ENCODE measurements at regions not wholly inside any gene's neighbourhood (a gene's known extent, or its start where the extent isn't known, plus 50 kb on each side); places are given as distances from the start of the nearest gene placed in this dataset.
A peak's percentile ranks its signal among the peaks of the same experiment; 100 is the strongest.
"Not testable (repeated sequence)": the region's sequence is repeated elsewhere in the genome, so short reads cannot be mapped to it uniquely, and the experiment has no call there.

DNA sequence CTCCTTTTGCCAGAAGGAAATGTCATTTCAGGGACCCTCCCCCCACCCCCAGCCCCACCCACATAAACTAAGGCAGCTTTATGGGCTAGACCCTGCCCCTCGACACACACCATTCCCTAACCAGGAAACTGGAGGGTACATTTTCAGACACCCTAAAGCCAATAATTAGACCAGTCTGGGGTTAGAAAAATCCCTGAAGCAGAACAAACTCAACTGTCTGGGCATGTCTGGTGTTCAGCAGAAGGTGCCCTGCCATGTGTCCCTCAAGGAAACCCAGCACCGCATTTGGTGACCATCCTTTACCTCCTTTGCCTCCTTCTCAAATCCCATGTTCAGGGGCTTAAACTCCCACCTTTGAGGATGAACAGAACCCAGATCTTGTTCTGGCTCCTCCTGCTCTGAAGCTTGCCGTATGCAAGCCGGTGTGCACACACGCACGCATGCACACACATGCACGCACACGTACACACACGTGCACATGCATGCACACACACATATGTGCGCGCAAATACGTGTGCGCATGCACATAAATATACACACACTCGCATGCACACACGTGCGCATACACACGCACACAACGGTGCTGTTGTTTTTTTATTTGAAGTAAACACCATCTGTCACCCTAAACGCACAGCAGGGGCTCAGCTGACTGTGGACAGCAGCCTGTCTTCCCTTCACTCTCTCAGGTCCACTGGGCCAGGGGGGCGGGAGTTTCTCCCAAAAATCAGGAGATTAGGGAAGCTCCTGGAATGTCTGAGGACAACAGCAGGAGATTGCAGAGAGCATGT is 156.8 kb upstream of the TNRC6C start:
- no peaks in the 10 kb centered on the region for H3K27me3 ChIP-seq (ENCODE audit: insufficient read depth, low read length, poor library complexity)
- H2BK5ac ChIP-seq (ENCODE audit: low read length), result no peak overlapping the region
- WGBS (ENCODE audit: extremely low coverage, insufficient coverage, low lambda C conversion rate), result no CpG with 5 or more reads among the region's 20 CpGs
- no peak overlapping the region for H3K4ac ChIP-seq (ENCODE audit: low read depth, low read length)
- no peaks in the 10 kb centered on the region for H3K4me1 ChIP-seq (ENCODE audit: control insufficient read depth, low read depth, low read length)
- no peak overlapping the region for H3K4me2 ChIP-seq (ENCODE audit: low read length)
- no peak overlapping the region for H3K23ac ChIP-seq (ENCODE audit: low read length)
- H3K56ac ChIP-seq (ENCODE audit: low read length), result peak overlapping the region; percentile 49
- no peak overlapping the region for H3K27ac ChIP-seq (ENCODE audit: low read depth, low read length)
- no peak overlapping the region for H2BK120ac ChIP-seq (ENCODE audit: low read depth, low read length)
- H3K18ac ChIP-seq (ENCODE audit: low read length), result no peak overlapping the region
- no peak overlapping the region for H3K4me3 ChIP-seq (ENCODE audit: low read length)
- no peaks in the 10 kb centered on the region for H3K79me2 ChIP-seq (ENCODE audit: control insufficient read depth, insufficient read depth, low read length)
- H3K9ac ChIP-seq (ENCODE audit: low read length), result no peak overlapping the region
- no peak overlapping the region for H4K5ac ChIP-seq (ENCODE audit: low read length)
- H2AK5ac ChIP-seq (ENCODE audit: low read length), result no peak overlapping the region
- no peak overlapping the region for H4K8ac ChIP-seq (ENCODE audit: low read depth, low read length)
- DNase-seq, result peak; percentile 40
- H3K36me3 ChIP-seq (ENCODE audit: control insufficient read depth, insufficient read depth, low read length), result no peaks in the 10 kb centered on the region
- no peak overlapping the region for H2BK15ac ChIP-seq (replicated peaks; ENCODE audit: low read depth)
- H3K79me1 ChIP-seq (ENCODE audit: low read length), result no peaks in the 10 kb centered on the region

DNA sequence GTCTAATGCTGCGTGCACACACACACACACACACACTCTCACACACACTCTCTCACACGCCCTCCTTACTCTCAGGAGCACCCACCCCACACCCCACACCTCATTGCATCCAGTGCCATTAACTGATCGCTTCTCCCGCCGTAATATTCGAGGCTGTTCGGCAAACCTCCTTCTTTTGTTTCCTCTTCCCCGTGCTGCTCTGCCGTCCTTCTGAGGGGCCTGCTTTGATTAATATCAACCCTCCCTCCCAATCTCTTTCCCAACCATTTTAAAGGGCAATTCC is 156.2 kb upstream of the TNRC6C start:
- H2BK5ac ChIP-seq (ENCODE audit: low read length), result no peak overlapping the region
- H3K79me1 ChIP-seq (ENCODE audit: low read length), result no peaks in the 10 kb centered on the region
- no peak overlapping the region for H3K18ac ChIP-seq (ENCODE audit: low read length)
- H3K27me3 ChIP-seq (ENCODE audit: insufficient read depth, low read length, poor library complexity), result no peaks in the 10 kb centered on the region
- H3K4ac ChIP-seq (ENCODE audit: low read depth, low read length), result no peak overlapping the region
- H2BK120ac ChIP-seq (ENCODE audit: low read depth, low read length), result no peak overlapping the region
- H3K56ac ChIP-seq (ENCODE audit: low read length), result peak overlapping the region; percentile 49
- H3K4me2 ChIP-seq (ENCODE audit: low read length), result no peak overlapping the region
- no peak overlapping the region for H3K27ac ChIP-seq (ENCODE audit: low read depth, low read length)
- no peak overlapping the region for H2AK5ac ChIP-seq (ENCODE audit: low read length)
- H4K5ac ChIP-seq (ENCODE audit: low read length), result no peak overlapping the region
- DNase-seq, result no peak
- no peak overlapping the region for H3K9ac ChIP-seq (ENCODE audit: low read length)
- WGBS (ENCODE audit: extremely low coverage, insufficient coverage, low lambda C conversion rate), result no CpG with 5 or more reads among the region's 9 CpGs
- no peak overlapping the region for H2BK15ac ChIP-seq (replicated peaks; ENCODE audit: low read depth)
- H3K4me1 ChIP-seq (ENCODE audit: control insufficient read depth, low read depth, low read length), result no peaks in the 10 kb centered on the region
- no peak overlapping the region for H3K23ac ChIP-seq (ENCODE audit: low read length)
- H4K8ac ChIP-seq (ENCODE audit: low read depth, low read length), result no peak overlapping the region
- H3K4me3 ChIP-seq (ENCODE audit: low read length), result no peak overlapping the region
- H3K79me2 ChIP-seq (ENCODE audit: control insufficient read depth, insufficient read depth, low read length), result no peaks in the 10 kb centered on the region
- no peaks in the 10 kb centered on the region for H3K36me3 ChIP-seq (ENCODE audit: control insufficient read depth, insufficient read depth, low read length)

DNA sequence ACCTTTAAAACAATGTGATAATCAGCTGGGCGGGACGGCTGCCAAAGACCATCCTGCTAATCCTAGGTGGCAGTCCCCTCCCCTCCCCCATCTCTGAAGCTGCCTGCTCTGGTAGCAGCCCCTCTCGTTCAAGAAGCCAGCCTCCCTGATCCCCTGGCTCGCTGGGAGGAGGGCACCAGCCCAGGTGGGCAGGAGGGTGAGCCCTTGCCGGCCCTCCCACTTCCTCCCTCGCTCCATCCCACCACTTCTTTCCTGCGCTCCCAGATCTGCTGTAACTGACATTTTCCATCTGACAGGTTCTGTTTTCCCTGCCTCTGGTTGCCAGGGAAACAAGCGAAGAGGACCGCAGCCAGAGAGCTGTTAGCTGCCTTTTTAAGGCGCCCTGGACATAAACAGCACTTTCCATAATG is 155.7 kb upstream of the TNRC6C start:
- H3K18ac ChIP-seq (ENCODE audit: low read length), result no peak overlapping the region

DNA sequence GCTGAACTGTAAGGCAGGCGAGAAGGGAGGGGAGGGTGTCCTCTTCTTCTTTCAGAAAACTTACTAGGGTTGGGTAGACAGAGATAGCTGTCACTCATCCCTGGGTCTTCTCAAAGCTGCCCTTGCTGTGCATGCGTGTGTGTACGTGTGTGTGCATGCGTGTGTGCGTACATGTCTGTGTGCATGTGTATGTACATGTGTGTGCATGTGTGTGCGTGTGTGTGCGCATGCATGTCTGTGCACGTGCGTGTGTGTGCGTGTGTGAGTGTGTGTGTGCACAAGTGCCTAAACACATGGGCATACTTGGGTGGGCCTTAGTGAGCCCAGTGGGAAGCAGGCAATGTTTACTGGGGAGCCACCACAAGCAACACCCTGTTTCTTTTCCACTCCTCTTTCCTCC is 154.8 kb upstream of the TNRC6C start:
- no peak overlapping the region for H3K27ac ChIP-seq (ENCODE audit: low read depth, low read length)
- H3K4me3 ChIP-seq (ENCODE audit: low read length), result no peak overlapping the region
- H3K79me1 ChIP-seq (ENCODE audit: low read length), result no peaks in the 10 kb centered on the region
- no peak overlapping the region for H2BK5ac ChIP-seq (ENCODE audit: low read length)
- H3K36me3 ChIP-seq (ENCODE audit: control insufficient read depth, insufficient read depth, low read length), result no peaks in the 10 kb centered on the region
- no peak overlapping the region for H3K23ac ChIP-seq (ENCODE audit: low read length)
- H3K9ac ChIP-seq (ENCODE audit: low read length), result no peak overlapping the region
- H3K4ac ChIP-seq (ENCODE audit: low read depth, low read length), result no peak overlapping the region
- no peak for DNase-seq
- H3K18ac ChIP-seq (ENCODE audit: low read length), result no peak overlapping the region
- no peak overlapping the region for H4K8ac ChIP-seq (ENCODE audit: low read depth, low read length)
- H3K4me1 ChIP-seq (ENCODE audit: control insufficient read depth, low read depth, low read length), result no peaks in the 10 kb centered on the region
- H2AK5ac ChIP-seq (ENCODE audit: low read length), result no peak overlapping the region
- H3K4me2 ChIP-seq (ENCODE audit: low read length), result no peak overlapping the region
- H2BK15ac ChIP-seq (replicated peaks; ENCODE audit: low read depth), result no peak overlapping the region
- H3K79me2 ChIP-seq (ENCODE audit: control insufficient read depth, insufficient read depth, low read length), result no peaks in the 10 kb centered on the region
- H4K5ac ChIP-seq (ENCODE audit: low read length), result no peak overlapping the region
- no CpG with 5 or more reads among the region's 10 CpGs for WGBS (ENCODE audit: extremely low coverage, insufficient coverage, low lambda C conversion rate)
- H3K56ac ChIP-seq (ENCODE audit: low read length), result no peak overlapping the region
- no peaks in the 10 kb centered on the region for H3K27me3 ChIP-seq (ENCODE audit: insufficient read depth, low read length, poor library complexity)
- H2BK120ac ChIP-seq (ENCODE audit: low read depth, low read length), result no peak overlapping the region

More for the DNA sequence above, 155.7 kb upstream of the TNRC6C start:
- Histone ChIP-seq H2AK5ac (ENCODE audit: low read length) (no peak overlapping the region), H3K79me1 (ENCODE audit: low read length) (no peaks in the 10 kb centered on the region), H3K9ac (ENCODE audit: low read length) (no peak overlapping the region), H3K4ac (ENCODE audit: low read depth, low read length) (no peak overlapping the region), H3K36me3 (ENCODE audit: control insufficient read depth, insufficient read depth, low read length) (no peaks in the 10 kb centered on the region), H2BK15ac (replicated peaks; ENCODE audit: low read depth) (no peak overlapping the region), H3K4me2 (ENCODE audit: low read length) (no peak overlapping the region), H4K8ac (ENCODE audit: low read depth, low read length) (no peak overlapping the region), H3K27me3 (ENCODE audit: insufficient read depth, low read length, poor library complexity) (no peaks in the 10 kb centered on the region), H3K56ac (ENCODE audit: low read length) (no peak overlapping the region), H3K23ac (ENCODE audit: low read length) (no peak overlapping the region), H3K79me2 (ENCODE audit: control insufficient read depth, insufficient read depth, low read length) (no peaks in the 10 kb centered on the region), H3K27ac (ENCODE audit: low read depth, low read length) (no peak overlapping the region), H4K5ac (ENCODE audit: low read length) (no peak overlapping the region), H3K4me3 (ENCODE audit: low read length) (no peak overlapping the region), H2BK5ac (ENCODE audit: low read length) (no peak overlapping the region), H2BK120ac (ENCODE audit: low read depth, low read length) (no peak overlapping the region), H3K4me1 (ENCODE audit: control insufficient read depth, low read depth, low read length) (no peaks in the 10 kb centered on the region)
- DNase-seq, result peak; percentile 85
- WGBS (ENCODE audit: extremely low coverage, insufficient coverage, low lambda C conversion rate), result no CpG with 5 or more reads among the region's 10 CpGs

DNA sequence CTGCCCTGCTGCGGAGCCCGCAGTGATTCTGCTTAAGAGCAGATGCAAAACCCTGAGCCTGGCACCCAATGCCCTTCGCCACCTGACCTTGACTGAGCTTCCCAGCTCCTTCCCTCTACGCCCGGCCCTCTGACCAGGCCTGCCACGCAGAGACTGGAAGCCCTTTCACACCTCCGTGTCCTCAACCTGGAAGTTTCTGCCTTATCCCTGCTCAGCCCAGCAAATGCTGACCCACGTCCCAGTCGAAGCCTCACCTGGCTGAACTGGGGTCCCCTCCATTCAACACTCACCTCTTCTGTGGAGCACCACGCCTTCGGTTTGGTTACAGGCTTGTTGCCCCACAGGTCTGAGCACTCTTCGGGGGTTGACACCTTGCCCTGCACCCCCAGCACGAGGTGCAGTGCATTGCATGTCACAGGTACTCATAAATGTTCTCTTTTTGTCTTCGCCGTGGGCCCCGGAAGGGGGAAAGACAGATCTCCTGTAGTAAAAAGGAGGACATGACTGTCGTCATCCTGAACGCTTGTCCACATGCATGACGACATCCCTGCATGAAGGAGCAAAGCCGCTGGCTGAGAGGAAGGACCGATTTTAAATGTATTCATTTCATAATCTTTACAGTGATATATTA is 153.6 kb upstream of the TNRC6C start:
- Histone ChIP-seq H3K4ac (ENCODE audit: low read depth, low read length) (no peak overlapping the region), H3K9ac (ENCODE audit: low read length) (no peak overlapping the region), H3K4me2 (ENCODE audit: low read length) (no peak overlapping the region), H3K4me3 (ENCODE audit: low read length) (no peak overlapping the region), H3K79me2 (ENCODE audit: control insufficient read depth, insufficient read depth, low read length) (no peaks in the 10 kb centered on the region), H4K8ac (ENCODE audit: low read depth, low read length) (no peak overlapping the region), H3K56ac (ENCODE audit: low read length) (no peak overlapping the region), H2AK5ac (ENCODE audit: low read length) (no peak overlapping the region), H3K27ac (ENCODE audit: low read depth, low read length) (no peak overlapping the region), H3K27me3 (ENCODE audit: insufficient read depth, low read length, poor library complexity) (no peaks in the 10 kb centered on the region), H3K18ac (ENCODE audit: low read length) (no peak overlapping the region), H2BK5ac (ENCODE audit: low read length) (no peak overlapping the region), H3K4me1 (ENCODE audit: control insufficient read depth, low read depth, low read length) (no peaks in the 10 kb centered on the region), H2BK120ac (ENCODE audit: low read depth, low read length) (no peak overlapping the region), H4K5ac (ENCODE audit: low read length) (no peak overlapping the region), H3K79me1 (ENCODE audit: low read length) (no peaks in the 10 kb centered on the region), H3K23ac (ENCODE audit: low read length) (no peak overlapping the region), H3K36me3 (ENCODE audit: control insufficient read depth, insufficient read depth, low read length) (no peaks in the 10 kb centered on the region), H2BK15ac (replicated peaks; ENCODE audit: low read depth) (no peak overlapping the region)
- no CpG with 5 or more reads among the region's 21 CpGs for WGBS (ENCODE audit: extremely low coverage, insufficient coverage, low lambda C conversion rate)
- DNase-seq, result no peak

DNA sequence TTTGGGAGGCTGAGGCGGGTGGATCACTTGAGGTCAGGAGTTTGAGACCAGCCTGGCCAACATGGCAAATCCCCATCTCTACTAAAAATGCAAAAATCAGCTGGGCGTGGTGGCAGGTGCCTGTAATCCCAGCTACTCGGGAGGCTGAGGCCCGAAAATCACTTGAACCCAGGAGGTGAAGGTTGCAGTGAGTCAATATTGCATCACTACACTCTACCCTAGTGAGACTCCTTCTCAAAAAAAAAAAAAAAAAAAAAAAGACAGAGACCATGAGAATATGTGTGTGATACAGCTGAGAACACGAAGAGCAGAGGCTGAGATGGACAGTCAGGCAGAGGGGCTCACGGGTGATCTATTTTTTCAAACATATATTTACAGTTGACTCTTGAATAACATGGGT is 152.5 kb upstream of the TNRC6C start:
- not testable (repeated sequence) for H3K79me1 ChIP-seq (ENCODE audit: low read length); DNase-seq; H3K4ac ChIP-seq (ENCODE audit: low read depth, low read length); H3K27me3 ChIP-seq (ENCODE audit: insufficient read depth, low read length, poor library complexity); H3K56ac ChIP-seq (ENCODE audit: low read length); H3K4me1 ChIP-seq (ENCODE audit: control insufficient read depth, low read depth, low read length); H3K18ac ChIP-seq (ENCODE audit: low read length); H2BK5ac ChIP-seq (ENCODE audit: low read length); H2BK15ac ChIP-seq (replicated peaks; ENCODE audit: low read depth); H4K8ac ChIP-seq (ENCODE audit: low read depth, low read length); H2BK120ac ChIP-seq (ENCODE audit: low read depth, low read length); H3K9ac ChIP-seq (ENCODE audit: low read length); H3K79me2 ChIP-seq (ENCODE audit: control insufficient read depth, insufficient read depth, low read length); H3K4me2 ChIP-seq (ENCODE audit: low read length); H3K4me3 ChIP-seq (ENCODE audit: low read length); H3K23ac ChIP-seq (ENCODE audit: low read length); H2AK5ac ChIP-seq (ENCODE audit: low read length); H3K36me3 ChIP-seq (ENCODE audit: control insufficient read depth, insufficient read depth, low read length); H3K27ac ChIP-seq (ENCODE audit: low read depth, low read length); H4K5ac ChIP-seq (ENCODE audit: low read length)
- no CpG with 5 or more reads among the region's 6 CpGs for WGBS (ENCODE audit: extremely low coverage, insufficient coverage, low lambda C conversion rate)

All from mesendoderm (in vitro differentiated cells).